BJ (cell line): ENCODE measurements at regions not wholly inside any gene's neighbourhood (a gene's known extent, or its start where the extent isn't known, plus 50 kb on each side); places are given as distances from the start of the nearest gene placed in this dataset.

Experiments used
- CTCF ChIA-PET: fragments of 350-600 bp; formaldehyde crosslinking; extraction: SDS; loops from one replicate; lab custom pipeline; 2021; ENCODE audit warnings: antibody characterized with exemption, inconsistent platforms; lab: Yijun Ruan, JAX
- POLR2A ChIA-PET: fragments of 300-600 bp; sonication (Branson Sonifier 250); formaldehyde crosslinking; extraction: SDS; loops from one replicate; lab custom pipeline; 2021; ENCODE audit warnings: antibody characterized with exemption; lab: Charles Lee
- DNase-seq: peaks from one replicate; pipeline ENCODE4 v3.0.0-alpha.2; 2011; ENCODE audit warnings: low read depth
- H3K27me3 ChIP-seq: 2 replicates; pipeline ENCODE4 v1.6.0; 2011; ENCODE audit warnings: low read length; ENCODE audit not compliant: control insufficient read depth, insufficient read depth
- H3K36me3 ChIP-seq: 2 replicates; pipeline ENCODE4 v1.5.1; 2011; ENCODE audit warnings: low read length; ENCODE audit not compliant: control insufficient read depth, insufficient read depth
- H3K4me3 ChIP-seq: 2 replicates; pipeline ENCODE4 v1.5.1; 2011; ENCODE audit warnings: low read depth, mild to moderate bottlenecking, control low read depth, low read length
- CTCF ChIP-seq: IDR thresholded peaks from 2 replicates; pipeline ENCODE4 v1.5.1; 2011; ENCODE audit warnings: low read depth, mild to moderate bottlenecking, control low read depth, inconsistent platforms, low read length, moderate library complexity; ENCODE audit not compliant: insufficient read depth

GRCh38 chr18:73756256-73757091, 391.2 kb downstream of the FBXO15 start:
- Histone ChIP-seq H3K36me3 (no peaks in the 10 kb centered on the region), H3K27me3 (no peaks in the 10 kb centered on the region), H3K4me3 (no peak overlapping the region)
- no peak for DNase-seq
- POLR2A ChIA-PET, result no interaction called here
- CTCF ChIA-PET, result no interaction called here
- TF ChIP-seq CTCF, result no peak

- TF ChIP-seq CTCF, result no peak
- Histone ChIP-seq H3K36me3 (no peaks in the 10 kb centered on the region), H3K27me3 (no peaks in the 10 kb centered on the region), H3K4me3 (no peak overlapping the region)
- CTCF ChIA-PET, result no interaction called here
- POLR2A ChIA-PET, result interaction anchor here (0.5 kb wide), 1 partner anchor 13 kb away, joined by 3 read pairs; no protein-coding TSS in a partner anchor
- DNase-seq, result no peak
Measured at GRCh38 chr18:73752965-73753364, 394.7 kb downstream of the FBXO15 start.

GRCh38 chr18:73752546-73752945, 395.1 kb downstream of the FBXO15 start:
- ChIA-PET CTCF (no interaction called here), POLR2A (interaction anchor here (0.5 kb wide), 1 partner anchor 13 kb away, joined by 3 read pairs; no protein-coding TSS in a partner anchor)
- no peak for DNase-seq
- Histone ChIP-seq H3K27me3 (no peaks in the 10 kb centered on the region), H3K4me3 (no peak overlapping the region), H3K36me3 (no peaks in the 10 kb centered on the region)
- TF ChIP-seq CTCF, result no peak

- CTCF ChIA-PET, result interaction anchor here (0.6 kb wide), 1 partner anchor 17 kb away, joined by 3 read pairs; no protein-coding TSS in a partner anchor
- TF ChIP-seq CTCF, result no peak
- no peak for DNase-seq
- no peaks in the 10 kb centered on the region for H3K36me3 ChIP-seq
- H3K27me3 ChIP-seq, result no peaks in the 10 kb centered on the region
- no peak overlapping the region for H3K4me3 ChIP-seq
- POLR2A ChIA-PET, result no interaction called here
Measured at GRCh38 chr18:73750052-73750451, 397.6 kb downstream of the FBXO15 start.

GRCh38 chr18:73749304-73749703, 398.3 kb downstream of the FBXO15 start:
- H3K27me3 ChIP-seq, result no peaks in the 10 kb centered on the region
- TF ChIP-seq CTCF, result no peak
- H3K4me3 ChIP-seq, result no peak overlapping the region
- DNase-seq, result no peak
- ChIA-PET CTCF (no interaction called here), POLR2A (no interaction called here)
- H3K36me3 ChIP-seq, result no peaks in the 10 kb centered on the region
